Erythroblast (primary cell): ENCODE measurements at regions not wholly inside any gene's neighbourhood (a gene's known extent, or its start where the extent isn't known, plus 50 kb on each side); places are given as distances from the start of the nearest gene placed in this dataset.

Experiments
- GATA1 ChIP-seq: IDR thresholded peaks from 2 replicates; pipeline ENCODE4 v1.6.1; 2011; ENCODE audit warnings: low read depth, mild to moderate bottlenecking, control low read depth, low read length, moderate library complexity
- POLR2A ChIP-seq: IDR thresholded peaks from 2 replicates; pipeline ENCODE4 v1.6.1; 2011; ENCODE audit warnings: mild to moderate bottlenecking, low read length

DNA sequence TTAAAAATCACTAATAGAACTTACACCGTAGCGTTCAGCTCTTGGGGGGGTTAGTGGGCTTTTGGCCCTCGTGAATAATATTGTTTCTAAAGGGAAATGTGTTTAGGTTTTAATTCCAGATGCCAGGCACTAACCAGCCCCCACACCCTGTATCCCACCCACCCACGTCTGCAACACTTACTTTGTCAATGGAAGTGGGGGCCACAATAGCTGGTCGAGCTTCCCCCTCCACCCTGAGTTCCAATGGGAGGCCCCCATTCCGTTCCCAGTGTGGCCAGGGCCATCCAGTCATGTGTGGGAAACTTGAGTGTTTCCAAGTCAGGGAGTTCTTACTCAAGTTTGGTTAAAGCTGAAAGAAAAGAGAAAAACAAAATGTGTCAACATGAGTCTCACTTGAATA is 271.4 kb downstream of the ENC1 start:
- TF ChIP-seq POLR2A (no peak), GATA1 (no peak)
